ENCODE measurements at regions not wholly inside any gene's neighbourhood (a gene's known extent, or its start where the extent isn't known, plus 50 kb on each side); places are given as distances from the start of the nearest gene placed in this dataset.

DNA sequence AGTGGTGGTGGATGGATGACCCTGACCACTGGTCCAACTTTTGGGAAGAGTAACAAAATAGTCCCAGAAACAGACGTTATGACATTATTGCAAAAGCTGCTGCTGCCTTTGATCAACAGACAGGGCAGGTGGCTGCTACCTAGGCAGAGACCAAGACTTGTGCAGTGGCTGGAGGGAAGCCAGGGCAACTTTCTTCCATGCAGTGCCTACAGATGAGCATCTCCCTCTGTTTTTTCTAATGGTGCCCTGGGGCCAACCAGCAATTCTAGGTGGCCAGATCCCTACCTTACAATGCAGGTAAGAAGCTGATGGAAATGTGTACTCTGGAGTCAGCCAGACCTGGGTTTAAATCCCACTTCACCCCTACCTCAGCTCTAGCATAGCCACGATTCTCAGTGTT lies 283.1 kb upstream of the POU3F1 start:
- H3K4me1 ChIP-seq (ENCODE audit: insufficient read depth, low read length, poor library complexity, severe bottlenecking), result no peaks in the 10 kb centered on the region
- no peak overlapping the region for H3K4me2 ChIP-seq (ENCODE audit: low read length)
- DNase-seq (ENCODE audit: low spot score), result no peak
- H3K9me3 ChIP-seq (ENCODE audit: low read length), result no peaks in the 10 kb centered on the region
- intact Hi-C loops (cut with micrococcal nuclease; ENCODE audit: unreplicated experiment), result no loop called here
- no TSS peak for BruUV-seq (replicated peaks)
- TF ChIP-seq EZH2phosphoT487 (IDR thresholded peaks at IDR 0.05; ENCODE audit: borderline replicate concordance, low read depth, low read length), result no peak
- TF ChIP-seq, protein P1, sequence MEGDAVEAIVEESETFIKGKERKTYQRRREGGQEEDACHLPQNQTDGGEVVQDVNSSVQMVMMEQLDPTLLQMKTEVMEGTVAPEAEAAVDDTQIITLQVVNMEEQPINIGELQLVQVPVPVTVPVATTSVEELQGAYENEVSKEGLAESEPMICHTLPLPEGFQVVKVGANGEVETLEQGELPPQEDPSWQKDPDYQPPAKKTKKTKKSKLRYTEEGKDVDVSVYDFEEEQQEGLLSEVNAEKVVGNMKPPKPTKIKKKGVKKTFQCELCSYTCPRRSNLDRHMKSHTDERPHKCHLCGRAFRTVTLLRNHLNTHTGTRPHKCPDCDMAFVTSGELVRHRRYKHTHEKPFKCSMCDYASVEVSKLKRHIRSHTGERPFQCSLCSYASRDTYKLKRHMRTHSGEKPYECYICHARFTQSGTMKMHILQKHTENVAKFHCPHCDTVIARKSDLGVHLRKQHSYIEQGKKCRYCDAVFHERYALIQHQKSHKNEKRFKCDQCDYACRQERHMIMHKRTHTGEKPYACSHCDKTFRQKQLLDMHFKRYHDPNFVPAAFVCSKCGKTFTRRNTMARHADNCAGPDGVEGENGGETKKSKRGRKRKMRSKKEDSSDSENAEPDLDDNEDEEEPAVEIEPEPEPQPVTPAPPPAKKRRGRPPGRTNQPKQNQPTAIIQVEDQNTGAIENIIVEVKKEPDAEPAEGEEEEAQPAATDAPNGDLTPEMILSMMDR (conservative IDR thresholded peaks at IDR 0.05; ENCODE audit: low read length), result no peak
- no peaks in the 10 kb centered on the region for H4K20me1 ChIP-seq (ENCODE audit: insufficient read depth, low read length)
- no peak overlapping the region for H3K27ac ChIP-seq (ENCODE audit: low read depth, low read length, poor library complexity, severe bottlenecking)
- H3K36me3 ChIP-seq (ENCODE audit: insufficient read depth, low read length), result no peaks in the 10 kb centered on the region
- CTCF ChIA-PET (ENCODE audit: unreplicated experiment), result no interaction called here
- no peak overlapping the region for H2AFZ ChIP-seq (ENCODE audit: low read length)
- H3K4me3 ChIP-seq (ENCODE audit: low read depth, low read length, poor library complexity, severe bottlenecking), result no peak overlapping the region
- H3K9me2 ChIP-seq (ENCODE audit: insufficient read depth, low read length), result no peaks in the 10 kb centered on the region
- POLR2A ChIA-PET, result no interaction called here
- no peaks in the 10 kb centered on the region for H3K79me2 ChIP-seq (ENCODE audit: insufficient read depth, low read depth, low read length)

DNA sequence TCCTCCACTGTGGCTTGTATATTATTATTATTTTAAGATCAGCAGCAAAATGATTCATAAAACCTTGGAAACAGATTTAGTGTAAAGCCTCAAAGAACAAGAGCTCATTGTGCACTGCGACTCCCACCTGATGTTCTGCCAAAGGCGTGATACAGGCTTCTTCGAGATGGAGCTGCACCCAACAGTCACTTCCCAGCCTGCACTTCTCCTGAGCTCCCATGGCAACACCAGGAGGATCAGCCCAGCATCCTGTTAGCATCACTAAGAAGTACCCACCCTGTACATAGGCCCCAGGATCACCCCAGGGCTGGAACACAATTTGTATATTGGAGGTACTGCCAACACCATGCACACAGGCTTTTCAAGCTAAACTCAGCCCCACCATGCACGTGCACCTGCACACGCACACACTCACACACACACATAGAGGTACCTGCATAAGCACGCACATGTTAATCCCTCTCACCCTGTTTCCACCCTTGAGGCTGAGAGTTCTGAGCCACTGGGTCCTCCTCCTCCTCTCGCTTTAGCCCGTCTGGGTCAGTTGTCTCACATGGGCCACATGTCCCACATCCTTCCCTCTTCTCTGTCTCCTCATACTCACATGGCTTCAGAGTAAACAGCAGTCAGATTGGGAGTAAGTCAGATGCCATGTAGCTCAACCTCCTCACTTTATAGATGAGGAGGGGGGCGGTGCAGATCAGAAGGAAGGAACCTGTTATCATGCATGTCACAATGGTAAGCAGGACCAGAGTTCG lies 281.9 kb upstream of the POU3F1 start:
- DNase-seq (ENCODE audit: low spot score), result no peak
- no TSS peak for BruUV-seq (replicated peaks)
- H3K4me1 ChIP-seq (ENCODE audit: insufficient read depth, low read length, poor library complexity, severe bottlenecking), result no peaks in the 10 kb centered on the region
- no peaks in the 10 kb centered on the region for H4K20me1 ChIP-seq (ENCODE audit: insufficient read depth, low read length)
- H3K9me2 ChIP-seq (ENCODE audit: insufficient read depth, low read length), result no peaks in the 10 kb centered on the region
- POLR2A ChIA-PET, result no interaction called here
- no peak overlapping the region for H3K4me3 ChIP-seq (ENCODE audit: low read depth, low read length, poor library complexity, severe bottlenecking)
- H3K27ac ChIP-seq (ENCODE audit: low read depth, low read length, poor library complexity, severe bottlenecking), result no peak overlapping the region
- H3K9me3 ChIP-seq (ENCODE audit: low read length), result no peaks in the 10 kb centered on the region
- CTCF ChIA-PET (ENCODE audit: unreplicated experiment), result interaction anchor here (0.5 kb wide), 1 partner anchor 1147 kb away, joined by 3 read pairs; no protein-coding TSS in a partner anchor
- no peak for TF ChIP-seq EZH2phosphoT487 (IDR thresholded peaks at IDR 0.05; ENCODE audit: borderline replicate concordance, low read depth, low read length)
- TF ChIP-seq, protein P1 (conservative IDR thresholded peaks at IDR 0.05; ENCODE audit: low read length), result no peak
- H3K36me3 ChIP-seq (ENCODE audit: insufficient read depth, low read length), result no peaks in the 10 kb centered on the region
- intact Hi-C loops (cut with micrococcal nuclease; ENCODE audit: unreplicated experiment), result no loop called here
- H3K79me2 ChIP-seq (ENCODE audit: insufficient read depth, low read depth, low read length), result no peaks in the 10 kb centered on the region
- no peak overlapping the region for H3K4me2 ChIP-seq (ENCODE audit: low read length)
- H2AFZ ChIP-seq (ENCODE audit: low read length), result no peak overlapping the region

DNA sequence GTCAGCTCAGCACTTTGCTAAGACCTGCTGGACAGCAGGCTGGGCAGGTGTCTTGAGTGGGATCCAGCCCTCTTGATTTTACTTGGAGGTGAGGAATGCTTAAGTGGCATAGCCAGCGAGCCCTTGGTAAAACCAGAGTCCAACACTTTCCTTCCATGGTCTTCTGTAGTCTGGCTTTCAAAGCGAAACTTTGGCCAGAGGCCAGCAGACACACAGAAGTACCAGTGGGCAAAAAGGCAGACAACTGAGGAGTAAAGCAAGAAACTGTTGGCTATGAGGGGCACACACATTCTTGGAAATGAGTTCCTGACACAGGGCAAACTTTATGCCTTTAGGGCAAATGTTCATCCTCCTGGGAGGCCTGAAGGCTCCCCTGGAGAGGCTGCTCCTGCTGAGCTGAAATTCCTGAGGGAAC lies 281.0 kb upstream of the POU3F1 start:
- Histone ChIP-seq H3K27ac (ENCODE audit: low read depth, low read length, poor library complexity, severe bottlenecking) (no peak overlapping the region), H3K9me2 (ENCODE audit: insufficient read depth, low read length) (no peaks in the 10 kb centered on the region), H3K79me2 (ENCODE audit: insufficient read depth, low read depth, low read length) (no peaks in the 10 kb centered on the region), H3K4me1 (ENCODE audit: insufficient read depth, low read length, poor library complexity, severe bottlenecking) (no peaks in the 10 kb centered on the region), H3K36me3 (ENCODE audit: insufficient read depth, low read length) (no peaks in the 10 kb centered on the region), H3K4me3 (ENCODE audit: low read depth, low read length, poor library complexity, severe bottlenecking) (no peak overlapping the region), H4K20me1 (ENCODE audit: insufficient read depth, low read length) (no peaks in the 10 kb centered on the region), H3K4me2 (ENCODE audit: low read length) (no peak overlapping the region), H2AFZ (ENCODE audit: low read length) (no peak overlapping the region), H3K9me3 (ENCODE audit: low read length) (no peaks in the 10 kb centered on the region)
- no TSS peak for BruUV-seq (replicated peaks)
- no peak for DNase-seq (ENCODE audit: low spot score)
- ChIA-PET CTCF (ENCODE audit: unreplicated experiment) (no interaction called here), POLR2A (no interaction called here)
- TF ChIP-seq, protein P1 (conservative IDR thresholded peaks at IDR 0.05; ENCODE audit: low read length), result no peak
- no peak for TF ChIP-seq EZH2phosphoT487 (IDR thresholded peaks at IDR 0.05; ENCODE audit: borderline replicate concordance, low read depth, low read length)
- intact Hi-C loops (cut with micrococcal nuclease; ENCODE audit: unreplicated experiment), result no loop called here
